GM18519 (cell line): ENCODE measurements at regions not wholly inside any gene's neighbourhood (a gene's known extent, or its start where the extent isn't known, plus 50 kb on each side); places are given as distances from the start of the nearest gene placed in this dataset.
"Not testable (repeated sequence)": the region's sequence is repeated elsewhere in the genome, so short reads cannot be mapped to it uniquely, and the experiment has no call there.

Source experiments
- ATAC-seq: cut with Tn5 transposase; IDR thresholded peaks from one replicate; pipeline ENCODE4 v1.9.1; 2021; ENCODE audit warnings: mild to moderate bottlenecking, moderate library complexity; ENCODE audit not compliant: unreplicated experiment, low FRiP score

DNA sequence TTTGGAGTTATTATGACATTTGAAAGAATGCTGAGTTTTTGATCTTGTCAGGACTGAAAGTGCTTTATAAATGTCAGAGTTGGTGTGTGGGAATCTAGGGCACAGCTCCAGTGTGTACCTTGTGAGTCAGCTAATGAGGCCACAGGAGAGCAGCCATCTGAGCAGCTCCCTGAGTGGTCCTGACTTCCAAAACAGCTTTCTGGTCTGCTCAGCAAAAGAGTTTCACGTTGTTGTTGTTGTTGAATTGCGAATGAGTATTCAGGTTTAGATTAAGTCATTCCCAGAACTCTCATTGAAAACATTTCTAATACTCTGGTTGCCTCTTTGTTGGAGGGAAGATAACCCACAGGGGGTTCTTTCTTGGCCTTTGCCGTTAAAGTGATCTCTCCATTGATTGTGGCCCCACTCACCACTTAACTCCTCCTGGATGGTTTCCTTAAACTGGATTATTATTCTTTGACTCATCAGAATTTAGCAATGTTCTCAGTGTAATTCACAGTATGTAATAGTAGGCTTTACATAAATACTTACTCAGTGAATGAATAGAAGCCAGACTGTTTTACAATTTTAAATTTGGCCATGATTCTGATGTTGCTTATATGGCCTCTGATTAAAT lies 125.1 kb upstream of the SGCD start:
- no peak for ATAC-seq

- no peak for ATAC-seq
Measured at GRCh38 chr5:156208271-156208670, 118.7 kb upstream of the SGCD start.

GRCh38 chr5:156218367-156219158 lies 108.4 kb upstream of the SGCD start:
- ATAC-seq: no peak

DNA sequence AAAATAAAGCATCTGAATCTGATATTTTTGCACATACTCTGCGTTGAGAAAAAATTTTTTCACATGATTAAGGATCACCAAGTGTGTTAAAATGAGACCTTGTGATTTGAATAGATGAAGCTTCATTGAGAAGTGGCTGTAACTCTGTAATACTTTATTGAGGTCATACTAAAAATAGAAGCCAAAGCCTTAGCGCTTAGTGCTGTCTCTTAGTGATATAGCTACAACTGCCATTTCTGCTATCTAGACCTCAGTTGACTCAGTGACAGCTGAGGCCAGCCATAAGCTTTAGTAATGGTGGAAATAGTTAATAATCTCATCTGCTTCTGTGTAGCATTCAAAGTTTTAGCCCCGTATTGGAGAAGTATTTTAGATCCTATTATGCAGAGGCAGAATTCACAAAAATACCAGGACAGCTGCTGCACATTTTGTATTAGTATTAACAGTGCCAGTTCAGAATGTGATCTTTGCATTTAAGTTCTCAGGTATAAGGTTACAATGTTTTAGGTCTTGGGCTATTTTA lies 107.4 kb upstream of the SGCD start:
- ATAC-seq: no peak

GRCh38 chr5:156221816-156222215 lies 105.1 kb upstream of the SGCD start:
- no peak for ATAC-seq

GRCh38 chr5:156223547-156223946 lies 103.4 kb upstream of the SGCD start:
- no peak for ATAC-seq

GRCh38 chr5:156226485-156226884 lies 100.5 kb upstream of the SGCD start:
- ATAC-seq: not testable (repeated sequence)

DNA sequence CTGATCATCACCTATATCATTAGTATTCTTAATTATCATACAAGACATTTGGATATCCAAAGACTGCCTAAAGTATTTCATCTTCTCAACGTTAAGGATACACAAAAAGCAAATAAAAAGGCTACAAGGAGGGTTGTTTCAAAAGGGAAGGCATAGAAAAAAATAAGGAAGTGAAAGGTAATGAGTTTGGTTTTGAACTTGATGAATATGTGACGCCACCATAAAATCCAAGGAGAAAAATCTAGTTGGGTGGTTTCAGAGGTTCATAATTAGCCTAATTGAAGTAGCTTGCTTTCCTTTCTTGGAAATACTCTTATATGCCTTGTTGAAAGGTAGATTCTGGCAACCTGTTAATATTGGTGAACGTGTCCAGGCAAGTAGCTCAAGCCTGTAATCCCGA lies 96.1 kb upstream of the SGCD start:
- ATAC-seq: no peak

DNA sequence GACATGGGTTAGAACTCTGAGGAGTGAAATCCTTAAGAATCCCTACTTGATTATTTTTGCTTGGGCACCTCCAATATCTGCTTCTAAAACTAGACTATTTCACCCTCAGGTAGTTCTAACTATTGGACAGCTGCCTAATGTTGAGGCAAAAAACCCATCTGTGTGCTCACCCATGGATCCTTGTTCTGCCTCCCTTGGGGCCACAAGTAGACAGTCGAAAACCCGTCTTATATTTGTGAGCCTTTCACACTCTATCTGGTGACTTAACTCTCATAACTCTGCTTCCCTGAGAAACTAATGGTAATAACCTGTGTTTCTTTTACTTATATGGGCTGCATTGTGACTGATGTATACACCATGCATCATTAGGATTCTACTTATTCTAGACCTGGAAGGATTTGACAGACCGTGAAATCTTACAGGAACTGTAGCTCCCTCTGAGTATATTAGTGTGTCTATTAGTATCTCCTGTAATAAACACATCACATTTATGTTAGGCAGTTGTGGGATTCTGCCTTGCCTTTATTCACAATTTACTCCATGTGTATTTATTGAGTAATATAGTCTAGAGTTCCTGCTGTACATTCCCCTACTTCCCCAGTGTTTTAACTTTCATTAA lies 94.6 kb upstream of the SGCD start:
- no peak for ATAC-seq

GRCh38 chr5:156237361-156237760 lies 89.6 kb upstream of the SGCD start:
- peak; percentile 53 for ATAC-seq

DNA sequence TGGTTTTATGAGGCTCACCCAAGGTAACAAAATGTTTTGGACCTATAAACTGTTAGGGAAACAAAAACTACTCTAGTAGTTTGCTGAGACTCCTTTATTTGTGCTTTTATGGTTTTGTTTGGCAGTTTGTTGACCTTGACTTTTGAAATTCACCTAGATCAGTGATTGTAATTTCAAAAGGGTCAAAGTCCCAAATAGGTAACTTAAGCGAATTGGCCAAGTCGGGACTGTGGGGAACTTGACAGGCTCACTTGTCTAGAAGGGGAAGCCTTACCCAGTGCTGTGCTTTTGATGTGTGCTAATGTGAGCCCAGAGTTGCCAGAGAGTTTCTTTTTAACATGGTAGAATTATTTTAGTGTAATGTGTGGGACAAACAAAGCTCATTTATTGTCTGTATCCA lies 87.2 kb upstream of the SGCD start:
- ATAC-seq: no peak

DNA sequence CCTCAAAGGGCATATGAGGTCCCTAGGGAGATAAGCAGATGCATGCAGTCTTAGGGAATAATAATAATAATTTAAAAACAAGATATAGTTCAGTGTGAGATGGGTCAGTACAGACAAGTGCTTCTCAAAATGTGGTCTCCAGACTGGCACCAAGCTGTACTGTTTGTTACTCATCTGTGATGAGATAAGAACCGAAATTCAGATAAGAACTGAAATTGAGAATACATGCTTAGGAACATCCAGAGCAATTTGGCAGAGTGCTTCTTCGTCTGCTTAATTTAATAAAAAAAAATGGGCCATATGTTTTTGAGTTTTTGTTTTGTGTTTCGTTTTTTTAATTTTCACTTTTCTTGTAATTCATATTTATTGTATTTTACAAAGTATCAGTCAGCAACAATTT lies 86.5 kb upstream of the SGCD start:
- no peak for ATAC-seq

GRCh38 chr5:156241266-156241665 lies 85.7 kb upstream of the SGCD start:
- no peak for ATAC-seq

- ATAC-seq: no peak
Measured at GRCh38 chr5:156245895-156246294, 81.1 kb upstream of the SGCD start.

GRCh38 chr5:156251076-156251475 lies 75.9 kb upstream of the SGCD start:
- no peak for ATAC-seq

DNA sequence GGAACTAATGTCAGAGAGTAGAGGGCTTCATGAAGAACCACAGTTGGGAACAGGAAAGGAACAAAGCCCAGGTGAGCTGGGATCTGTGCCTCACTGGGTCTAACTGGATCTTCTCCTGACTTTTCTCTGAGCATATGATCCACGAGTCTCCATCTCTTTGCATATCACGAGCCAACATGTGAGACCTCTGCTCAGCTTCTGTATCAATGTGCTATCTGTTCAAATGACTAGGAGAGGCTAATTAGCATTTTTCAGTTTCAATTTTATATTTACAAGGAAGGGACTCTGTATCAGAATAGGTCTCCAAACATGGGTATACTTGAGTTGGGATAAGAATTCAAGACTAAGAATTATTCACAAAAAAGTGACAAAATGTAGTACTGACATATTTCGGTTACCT lies 73.8 kb upstream of the SGCD start:
- no peak for ATAC-seq

GRCh38 chr5:156254196-156254595 lies 72.8 kb upstream of the SGCD start:
- ATAC-seq: no peak

GRCh38 chr5:156256642-156257041 lies 70.3 kb upstream of the SGCD start:
- no peak for ATAC-seq

GRCh38 chr5:156258934-156259333 lies 68.0 kb upstream of the SGCD start:
- ATAC-seq: no peak

- no peak for ATAC-seq
Measured at GRCh38 chr5:156259618-156260017, 67.3 kb upstream of the SGCD start.

GRCh38 chr5:156261275-156261939 lies 65.6 kb upstream of the SGCD start:
- ATAC-seq: no peak
